NCI-H510A (cell line): ENCODE measurements at regions not wholly inside any gene's neighbourhood (a gene's known extent, or its start where the extent isn't known, plus 50 kb on each side); places are given as distances from the start of the nearest gene placed in this dataset.

Experiments
- DNase-seq: peaks from one replicate; lab custom pipeline; 2025; lab: John Stamatoyannopoulos, UW

DNA sequence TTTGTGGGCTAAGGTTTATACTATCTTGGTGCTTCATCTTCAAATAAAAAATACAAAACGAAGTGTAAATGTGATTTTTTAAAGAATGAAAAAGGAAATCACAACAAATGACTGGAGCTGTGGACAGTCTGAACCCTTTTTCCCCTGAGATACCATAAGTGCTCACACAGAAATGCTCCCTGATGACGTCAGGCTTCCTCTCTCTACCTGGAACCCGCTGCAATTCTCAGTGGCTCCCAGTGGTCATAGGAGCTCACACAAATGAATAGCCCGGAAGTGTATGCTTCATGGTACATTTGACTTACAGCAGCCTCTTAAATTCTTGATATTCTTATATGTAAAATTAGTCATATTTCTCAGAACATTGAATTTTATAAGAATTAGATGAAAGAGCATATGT, 249.7 kb upstream of the GYPC start:
- DNase-seq = no peak

DNA sequence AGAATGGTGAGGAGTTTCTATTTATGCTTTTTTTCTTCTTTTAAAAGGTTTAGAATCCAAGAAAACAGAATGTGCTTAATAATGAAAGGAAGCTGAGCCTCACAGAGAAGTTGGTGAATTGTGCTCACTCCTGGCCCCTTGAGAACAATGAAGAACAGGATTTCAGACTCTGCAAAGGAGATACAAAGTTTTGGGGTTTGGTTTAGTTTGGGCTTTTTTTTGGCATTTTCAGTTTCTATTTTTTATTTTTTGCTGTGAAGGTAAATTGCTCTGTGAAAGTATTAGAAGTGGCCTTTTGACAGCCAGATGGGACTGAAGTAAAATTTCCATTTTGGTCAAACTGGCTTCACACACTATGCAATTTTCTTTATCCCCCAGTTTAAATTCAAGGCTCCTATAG, 247.3 kb upstream of the GYPC start:
- no peak for DNase-seq

DNA sequence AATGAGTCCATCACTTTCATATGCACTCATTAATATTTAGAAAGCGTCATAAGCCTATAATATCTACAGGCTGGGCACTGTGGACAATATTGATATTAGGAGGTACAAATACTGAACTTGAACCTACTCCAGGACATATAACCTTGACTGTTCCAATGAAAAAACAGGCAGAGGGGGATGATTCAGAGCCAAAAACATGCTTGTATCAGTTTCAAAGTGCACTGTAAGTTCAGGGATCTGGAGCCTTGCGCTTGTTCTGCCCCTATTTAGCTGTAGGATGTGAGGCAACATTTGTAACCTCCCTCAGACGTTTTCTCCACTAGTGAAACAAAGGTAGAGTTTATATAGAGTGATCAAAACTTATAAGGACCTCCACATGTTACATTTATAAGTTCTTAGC, 246.1 kb upstream of the GYPC start:
- DNase-seq = no peak

DNA sequence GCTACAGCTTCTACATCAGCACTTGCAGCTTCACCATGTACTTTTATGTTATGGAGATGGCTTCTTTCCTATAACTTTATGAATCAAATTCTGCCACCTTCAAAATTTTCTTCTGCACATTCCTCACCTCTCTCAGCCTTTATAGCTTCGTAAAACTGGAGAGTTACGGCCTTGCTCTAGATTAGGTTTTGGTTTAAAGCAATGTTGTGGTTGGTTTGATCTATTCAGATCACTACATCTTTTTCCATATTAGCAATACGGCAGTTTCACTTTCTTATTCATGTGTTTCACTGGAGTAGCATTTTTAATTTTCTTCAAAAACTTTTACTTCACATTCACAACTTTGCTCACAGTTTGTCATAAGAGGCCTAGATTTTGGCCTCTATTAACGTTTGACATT, 242.9 kb upstream of the GYPC start:
- no peak for DNase-seq

DNA sequence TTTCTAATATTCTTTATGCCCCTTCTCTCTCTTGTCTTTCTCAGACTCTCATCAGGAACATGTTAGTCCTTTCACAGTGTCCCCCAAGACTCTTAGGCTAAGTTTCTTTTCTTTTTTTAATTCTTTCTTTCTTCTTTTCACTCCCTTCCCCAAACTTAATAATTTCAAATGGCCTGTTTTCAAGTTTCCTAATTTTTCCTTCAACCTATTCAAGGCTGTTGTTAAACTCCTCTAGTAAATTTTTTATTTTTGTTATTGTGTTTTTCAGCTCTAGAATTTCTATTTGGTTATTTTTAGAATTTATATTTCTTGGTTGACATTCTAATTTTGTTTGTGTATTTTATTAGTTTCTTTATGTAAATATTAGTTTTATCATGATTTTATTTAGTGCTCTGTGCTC, 236.6 kb upstream of the GYPC start:
- no peak for DNase-seq

DNA sequence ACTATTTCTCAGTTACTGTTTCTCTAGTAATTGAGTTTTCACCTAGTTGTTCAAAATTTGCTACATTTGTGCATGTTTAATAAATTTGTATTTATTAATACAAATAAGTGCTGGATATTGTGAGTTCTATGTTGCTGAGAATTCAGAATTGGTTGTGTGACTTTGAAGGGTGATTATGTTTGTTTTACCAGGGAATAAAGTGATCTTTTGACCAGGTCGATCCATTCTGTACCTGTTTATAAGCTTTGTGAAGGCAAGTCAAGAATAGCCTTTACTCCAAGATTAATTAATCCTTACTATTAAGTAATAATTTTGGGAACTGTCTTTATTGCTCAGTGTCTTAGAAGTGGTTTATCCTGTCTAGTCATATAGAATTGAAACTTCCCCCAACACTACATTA, 230.0 kb upstream of the GYPC start:
- no peak for DNase-seq

DNA sequence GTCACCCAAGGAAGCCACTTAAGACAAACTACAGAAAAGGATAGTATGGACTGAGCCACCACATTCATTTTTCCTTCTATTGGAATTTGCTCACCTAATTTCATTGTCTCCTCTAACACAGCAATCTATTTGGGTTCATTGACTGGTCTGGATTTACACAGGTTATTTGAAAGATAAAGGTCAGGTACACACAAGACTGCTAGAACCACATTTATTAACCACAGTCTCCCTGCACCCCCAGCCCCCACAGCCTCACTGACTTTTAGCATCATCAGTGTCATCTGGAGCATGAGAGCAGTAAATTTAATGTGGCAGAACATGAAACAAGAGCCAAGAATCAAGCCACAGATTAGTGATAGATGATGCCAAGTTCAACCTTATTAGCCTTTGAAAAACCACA, 226.9 kb upstream of the GYPC start:
- no peak for DNase-seq

DNA sequence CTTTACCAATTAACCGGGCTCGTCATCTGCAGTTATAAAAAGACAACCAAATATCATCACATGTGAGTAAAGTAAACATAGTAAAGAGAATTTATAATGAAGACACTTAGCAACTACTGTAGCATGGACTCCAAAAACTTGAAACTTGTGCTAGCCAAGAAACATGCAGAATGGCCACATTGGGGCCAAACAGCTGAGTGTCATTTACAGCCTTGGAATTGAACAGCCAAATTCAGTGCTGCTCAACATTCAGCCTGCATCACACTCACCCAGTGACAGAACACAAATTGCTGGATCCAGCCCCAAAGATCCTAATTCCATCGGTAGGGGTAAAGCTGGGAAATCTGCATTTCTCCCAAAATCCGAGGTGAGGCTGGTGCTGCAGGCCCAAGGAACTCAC, 224.8 kb upstream of the GYPC start:
- DNase-seq = no peak

DNA sequence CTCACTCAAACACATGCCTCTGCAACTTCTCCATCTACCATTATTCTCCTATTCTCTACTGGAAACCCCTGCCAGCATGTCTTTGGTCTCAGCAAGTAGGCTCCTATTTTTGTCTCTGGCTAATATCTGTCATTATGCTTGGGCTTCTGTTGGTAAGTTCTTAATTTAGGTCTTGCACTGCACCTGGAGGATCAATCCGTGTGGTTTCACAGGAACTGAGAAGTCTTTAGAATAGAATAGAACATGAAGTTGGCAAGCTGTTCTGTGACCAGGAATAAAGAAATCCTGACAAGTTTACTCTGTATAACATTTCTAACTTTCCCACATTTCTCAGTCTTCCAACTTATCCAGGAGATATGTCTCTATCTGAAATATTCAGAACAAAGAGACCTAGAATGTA, 219.5 kb upstream of the GYPC start:
- DNase-seq = no peak

DNA sequence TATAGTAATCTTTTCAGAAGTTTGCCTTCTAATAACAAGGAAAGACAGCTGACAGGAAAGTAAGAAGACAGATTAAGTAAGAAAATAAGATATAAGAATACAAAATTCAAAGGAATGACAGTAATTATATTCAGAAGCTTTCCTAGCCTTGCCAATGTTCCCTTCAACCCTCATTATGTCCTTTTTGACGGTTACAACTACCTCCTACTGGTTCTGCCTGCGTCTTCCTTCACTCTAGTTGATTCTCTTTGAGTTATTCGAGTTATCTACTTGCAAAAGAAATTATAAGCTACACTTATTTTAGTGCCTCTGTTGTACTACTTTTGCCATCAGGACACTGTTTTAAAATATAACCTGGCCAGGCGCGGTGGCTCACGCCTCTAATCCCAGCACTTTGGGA, 218.9 kb upstream of the GYPC start:
- DNase-seq = no peak

DNA sequence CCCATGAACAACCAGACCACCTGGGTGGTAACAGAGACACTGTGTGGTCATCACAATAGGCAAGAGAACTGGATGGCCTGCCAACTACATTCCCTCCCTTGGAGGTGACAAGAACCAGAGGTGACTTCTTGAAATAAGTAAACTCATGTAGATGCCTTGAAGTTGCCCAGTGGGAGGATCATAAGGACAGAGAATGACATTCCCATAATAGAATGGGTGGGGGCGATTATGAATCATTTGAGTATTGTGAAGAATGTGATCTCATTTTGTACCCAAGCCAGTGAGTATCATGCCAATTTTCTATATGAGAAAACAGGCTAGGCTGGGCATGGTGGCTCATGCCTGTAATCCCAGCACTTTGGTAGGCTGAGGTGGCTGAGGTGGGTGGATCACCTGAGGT, 211.4 kb upstream of the GYPC start:
- DNase-seq = no peak

DNA sequence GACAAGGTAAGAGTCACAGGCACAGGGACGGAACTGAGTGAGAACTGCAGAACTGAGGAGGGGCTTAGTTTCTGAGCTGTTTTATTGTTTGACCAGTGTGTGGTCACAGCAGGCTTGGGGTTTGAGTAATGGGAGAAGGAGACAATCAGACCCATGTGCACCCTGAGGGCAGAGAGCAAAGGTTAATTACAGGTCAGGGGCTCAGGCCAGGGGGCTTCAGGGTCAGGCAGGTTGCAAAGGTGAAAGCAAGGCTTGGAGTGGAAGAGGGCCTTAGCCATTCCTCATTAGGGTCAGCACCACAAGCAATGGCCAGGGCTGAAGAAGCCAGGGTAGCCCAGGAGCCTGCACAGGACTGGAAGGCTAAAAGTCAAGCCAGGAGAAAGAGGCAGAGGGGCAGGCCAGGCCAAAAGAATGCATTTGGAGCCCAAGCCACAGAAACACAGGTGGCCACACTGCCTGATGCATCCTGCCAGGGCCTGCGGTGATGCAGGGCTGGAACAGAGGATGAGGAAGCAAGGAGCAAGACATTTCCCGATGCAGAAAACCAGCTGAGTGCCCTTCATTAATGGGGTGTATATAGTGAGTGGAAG, 209.8 kb upstream of the GYPC start:
- no peak for DNase-seq

DNA sequence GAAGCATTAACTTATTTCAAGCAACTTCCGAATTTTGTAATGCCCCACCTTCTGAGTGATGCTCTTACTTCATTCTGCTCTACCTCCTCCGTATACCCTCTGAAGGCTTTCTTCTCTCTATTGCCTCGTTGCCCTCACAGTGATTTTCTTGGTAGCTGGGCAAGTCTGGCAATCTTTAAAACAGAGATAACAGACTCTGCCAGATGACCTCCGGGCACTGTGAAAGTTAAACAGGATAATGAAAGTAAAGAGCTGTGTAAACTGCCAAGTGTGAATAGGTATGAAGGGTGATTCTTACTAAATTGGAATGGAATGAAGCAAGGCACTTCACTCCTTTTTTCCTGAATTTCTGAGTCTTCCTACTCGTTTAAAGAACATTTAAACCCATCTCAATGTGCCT, 207.3 kb upstream of the GYPC start:
- DNase-seq = no peak

DNA sequence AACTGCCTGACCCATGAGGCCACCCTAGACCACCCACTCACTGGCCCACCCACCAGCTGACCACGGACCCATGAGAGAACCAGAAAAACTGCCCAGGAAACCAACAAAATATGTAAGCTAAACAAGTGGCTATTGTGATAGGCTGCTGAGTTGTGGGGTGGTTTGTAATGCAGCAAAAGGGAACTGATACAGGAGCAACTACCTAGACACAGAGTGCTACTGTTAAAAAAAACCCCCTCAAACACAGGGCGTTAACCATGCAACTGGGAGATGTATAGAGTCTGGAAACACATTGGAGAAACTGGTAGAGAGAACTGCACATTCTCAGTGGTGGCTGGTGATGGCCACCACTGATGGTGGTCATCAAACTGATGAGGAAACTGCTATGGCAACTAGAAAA, 206.3 kb upstream of the GYPC start:
- no peak for DNase-seq

DNA sequence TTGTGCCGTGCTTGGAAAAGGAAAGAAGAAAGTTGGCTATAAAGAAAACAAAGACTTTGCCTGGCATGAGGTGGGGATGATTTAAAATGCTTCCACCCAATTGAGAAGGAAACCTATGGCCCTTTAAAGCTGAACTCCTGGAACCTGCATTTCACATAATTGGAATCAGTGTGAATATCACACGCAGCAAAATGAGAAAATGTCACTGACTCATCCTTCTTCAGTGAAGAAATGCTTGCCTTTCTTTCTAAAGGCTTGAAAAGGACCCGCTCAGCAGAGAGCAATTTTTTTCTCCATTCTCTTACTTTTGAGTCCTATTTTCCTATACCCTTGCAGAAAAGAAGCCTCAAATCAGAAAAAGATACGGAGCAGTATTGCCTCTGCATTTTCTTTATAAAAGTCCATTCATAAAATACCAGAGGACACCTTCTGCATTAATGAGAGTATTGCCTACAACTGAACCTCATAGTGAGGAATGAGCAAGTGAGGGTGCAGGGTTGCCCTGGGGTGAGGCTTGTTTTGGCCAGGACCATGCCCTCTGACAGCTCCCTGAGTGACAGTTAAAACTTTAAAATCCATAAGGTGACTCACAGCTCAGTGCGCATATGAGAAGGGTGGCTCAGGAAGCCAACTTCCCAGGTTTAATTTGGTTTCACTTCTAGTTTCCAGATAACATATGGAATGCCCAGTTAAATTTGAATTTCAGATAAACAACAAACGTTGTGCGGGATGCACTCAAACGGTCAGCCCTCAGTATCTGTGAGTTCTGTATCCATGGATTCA, 191.9 kb upstream of the GYPC start:
- DNase-seq = no peak

DNA sequence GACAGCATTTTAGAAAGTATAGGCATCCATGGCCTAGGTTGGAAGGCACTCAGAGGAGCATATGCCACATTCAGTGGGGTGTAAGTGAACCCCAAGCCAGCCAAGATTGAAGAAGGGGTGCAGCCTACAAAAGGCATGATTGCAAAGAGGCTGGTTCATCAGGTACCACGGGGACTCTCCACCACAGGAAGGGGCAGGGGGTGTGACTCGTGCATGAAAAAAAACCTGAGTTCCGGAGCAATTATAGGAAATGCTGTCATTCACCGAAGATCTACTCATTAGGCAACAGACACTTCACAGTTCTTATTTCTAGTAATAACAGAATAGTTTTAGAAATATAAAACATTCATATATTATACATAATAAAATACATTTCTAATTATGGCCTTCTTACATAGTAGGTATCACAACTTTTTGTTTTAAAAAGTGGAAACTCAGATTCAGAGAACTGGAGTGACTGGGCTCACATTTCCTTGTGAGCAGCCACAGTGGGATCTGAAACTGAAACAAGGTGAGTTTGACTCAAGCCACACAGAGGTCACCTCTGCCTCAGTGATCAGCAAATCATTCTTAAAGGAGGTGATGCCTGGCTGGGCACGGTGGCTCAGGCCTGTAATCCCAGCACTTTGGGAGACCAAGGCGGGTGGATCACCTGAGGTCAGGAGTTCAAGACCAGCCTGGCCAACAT, 188.4 kb upstream of the GYPC start:
- DNase-seq = no peak

DNA sequence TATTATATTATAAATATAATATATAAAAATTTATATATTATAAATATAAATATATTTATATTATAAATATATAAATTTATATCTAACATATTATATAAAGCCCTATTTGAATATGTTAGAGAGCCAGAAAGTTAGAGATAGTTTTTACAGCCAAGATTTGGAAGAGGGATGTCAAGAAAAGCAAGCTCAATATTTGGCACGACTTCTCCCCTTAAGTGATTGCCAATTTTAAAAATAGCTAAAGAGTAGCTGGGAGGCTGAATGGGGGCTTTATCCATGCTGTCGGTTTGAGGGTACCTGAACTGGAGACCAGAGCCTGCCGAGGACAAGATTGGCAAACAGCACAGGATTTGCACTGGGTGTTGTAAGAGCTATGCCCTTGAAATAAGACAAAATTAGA, 180.9 kb upstream of the GYPC start:
- DNase-seq = no peak

DNA sequence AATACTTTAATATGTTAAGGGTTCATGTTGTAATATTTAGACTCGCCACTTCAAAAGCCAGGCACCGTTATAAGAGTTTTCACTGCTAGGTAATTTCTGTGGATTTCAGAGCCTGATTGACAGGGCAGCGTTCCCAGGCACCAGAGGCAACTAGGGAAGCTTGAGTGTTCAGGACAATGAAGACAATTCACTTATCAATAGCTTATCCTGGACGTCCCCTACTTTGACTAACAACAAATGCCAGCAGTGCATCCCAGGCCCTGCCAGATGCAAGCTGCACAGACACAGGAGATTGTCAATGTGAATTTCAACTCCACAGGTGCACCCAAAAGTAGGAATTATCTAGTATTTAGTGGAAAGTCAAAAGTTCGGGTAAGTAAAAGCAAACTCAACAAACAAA, 179.3 kb upstream of the GYPC start:
- DNase-seq = no peak

DNA sequence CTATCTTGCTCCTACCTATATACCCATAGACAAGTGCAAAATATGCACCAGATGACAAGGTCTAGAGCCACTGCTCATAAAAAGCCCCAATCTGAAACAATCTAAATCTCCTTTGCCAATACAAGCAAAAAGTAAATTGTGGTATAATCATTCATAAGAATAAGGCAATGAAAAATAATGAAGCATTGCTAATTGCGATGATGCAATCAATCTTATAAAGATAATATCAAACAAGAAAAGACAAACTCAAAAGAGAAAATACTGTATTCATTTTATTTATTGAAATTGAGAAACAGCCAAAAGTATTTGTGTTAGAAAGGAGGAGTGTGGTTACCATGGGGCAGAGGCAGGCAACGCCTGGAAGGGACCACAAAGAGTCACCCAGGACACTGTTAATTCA, 175.9 kb upstream of the GYPC start:
- no peak for DNase-seq

DNA sequence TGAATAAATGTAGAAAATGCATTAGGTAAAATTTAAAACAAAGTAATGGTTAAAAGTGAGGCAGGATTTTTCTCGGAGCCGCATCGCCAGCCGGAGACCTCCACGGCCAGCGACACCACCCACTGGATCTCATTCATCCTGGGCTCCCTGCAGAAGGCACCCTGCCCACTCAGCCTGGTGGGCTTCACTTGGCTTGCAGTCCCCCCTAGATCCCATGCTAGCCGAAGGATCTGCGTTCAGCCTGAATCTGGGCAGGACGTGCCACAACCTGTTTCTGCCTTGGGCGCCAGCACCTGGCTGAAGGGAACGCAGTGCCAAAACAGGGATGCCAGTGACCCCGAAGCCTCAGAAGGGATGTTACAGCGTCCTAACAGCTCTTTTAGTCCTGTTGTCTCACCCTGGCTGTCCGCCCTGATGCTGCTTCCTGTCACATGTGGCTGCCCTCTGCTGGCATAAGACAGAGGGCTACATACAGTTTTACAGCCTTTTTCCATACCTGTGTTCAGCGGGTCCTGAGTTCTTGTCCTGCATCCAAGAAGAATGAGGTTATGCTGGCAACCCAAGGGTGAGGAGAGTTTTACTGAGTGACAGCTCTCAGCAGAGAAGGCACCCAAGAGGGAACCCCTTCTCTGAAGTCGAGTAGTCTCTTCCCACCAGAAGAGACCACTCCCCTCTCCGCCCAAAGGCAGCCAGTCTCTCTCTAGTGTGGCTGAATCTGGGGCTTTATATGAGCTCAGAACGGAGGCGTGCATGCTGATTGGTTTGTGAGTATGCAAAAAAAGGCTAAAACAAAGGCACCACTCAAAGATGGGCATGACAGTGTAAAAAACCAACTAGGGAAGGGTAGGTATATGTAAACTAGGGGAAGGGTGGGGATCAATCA, 173.1 kb upstream of the GYPC start:
- no peak for DNase-seq

DNA sequence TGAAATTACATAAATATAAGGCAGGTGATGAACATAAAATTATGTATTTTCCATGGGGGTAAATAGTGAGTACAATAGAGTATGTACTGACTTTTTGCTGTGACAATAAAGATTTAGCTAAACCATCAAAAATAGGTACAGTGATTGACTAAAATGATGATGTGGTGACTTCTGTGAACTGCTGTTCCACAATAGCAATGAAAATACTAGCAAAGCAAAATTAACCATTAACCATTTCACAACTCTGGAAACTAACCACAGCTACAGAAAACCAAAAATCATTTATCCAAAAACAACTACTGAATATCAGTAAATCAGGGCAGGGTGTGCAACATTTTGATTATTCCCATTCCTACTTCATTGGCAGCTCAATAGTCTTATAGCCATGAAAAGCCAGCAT, 161.4 kb upstream of the GYPC start:
- DNase-seq = no peak

DNA sequence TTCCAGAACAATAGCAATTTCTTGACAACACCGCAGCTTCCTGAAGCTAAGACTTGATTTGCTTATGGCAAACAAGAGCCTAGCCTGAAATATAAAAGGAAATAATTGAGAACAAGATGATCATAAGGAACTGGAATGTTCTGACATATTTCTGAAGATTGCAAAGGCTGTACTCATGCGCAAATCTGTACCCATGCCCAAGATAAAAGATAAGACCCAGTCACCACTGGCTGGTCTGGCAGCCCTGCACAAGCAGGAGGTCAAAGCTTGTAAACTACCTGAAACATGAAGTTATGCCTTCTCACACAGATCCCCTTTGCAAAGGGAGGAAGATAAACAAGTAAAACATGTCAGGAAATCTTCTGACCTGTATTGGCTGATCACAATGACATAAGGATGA, 160.8 kb upstream of the GYPC start:
- DNase-seq = no peak

DNA sequence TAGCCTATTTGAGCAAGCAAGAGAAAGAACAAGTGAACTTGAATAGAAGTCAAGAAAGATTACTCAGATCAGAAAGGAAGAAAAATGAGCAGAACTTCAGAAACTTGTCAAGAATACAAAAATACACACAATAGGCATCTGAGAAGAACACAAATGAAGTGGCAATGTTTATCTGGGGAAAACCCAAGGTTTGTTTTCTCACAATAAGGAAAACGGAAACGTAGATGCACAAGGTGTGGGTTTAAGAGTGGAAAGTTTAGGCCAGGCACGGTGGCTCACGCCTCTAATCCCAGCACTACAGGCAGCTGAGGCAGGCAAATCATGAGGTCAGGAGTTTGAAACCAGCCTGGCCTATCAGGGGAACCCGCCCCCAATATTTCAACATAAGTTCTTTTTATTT, 159.5 kb upstream of the GYPC start:
- DNase-seq = no peak
